COR-L47 (cell line): ENCODE measurements at regions not wholly inside any gene's neighbourhood (a gene's known extent, or its start where the extent isn't known, plus 50 kb on each side); places are given as distances from the start of the nearest gene placed in this dataset.
A peak's percentile ranks its signal among the peaks of the same experiment; 100 is the strongest.

ENCODE experiments used
- DNase-seq: peaks from one replicate; lab custom pipeline; 2025; lab: John Stamatoyannopoulos, UW

DNA sequence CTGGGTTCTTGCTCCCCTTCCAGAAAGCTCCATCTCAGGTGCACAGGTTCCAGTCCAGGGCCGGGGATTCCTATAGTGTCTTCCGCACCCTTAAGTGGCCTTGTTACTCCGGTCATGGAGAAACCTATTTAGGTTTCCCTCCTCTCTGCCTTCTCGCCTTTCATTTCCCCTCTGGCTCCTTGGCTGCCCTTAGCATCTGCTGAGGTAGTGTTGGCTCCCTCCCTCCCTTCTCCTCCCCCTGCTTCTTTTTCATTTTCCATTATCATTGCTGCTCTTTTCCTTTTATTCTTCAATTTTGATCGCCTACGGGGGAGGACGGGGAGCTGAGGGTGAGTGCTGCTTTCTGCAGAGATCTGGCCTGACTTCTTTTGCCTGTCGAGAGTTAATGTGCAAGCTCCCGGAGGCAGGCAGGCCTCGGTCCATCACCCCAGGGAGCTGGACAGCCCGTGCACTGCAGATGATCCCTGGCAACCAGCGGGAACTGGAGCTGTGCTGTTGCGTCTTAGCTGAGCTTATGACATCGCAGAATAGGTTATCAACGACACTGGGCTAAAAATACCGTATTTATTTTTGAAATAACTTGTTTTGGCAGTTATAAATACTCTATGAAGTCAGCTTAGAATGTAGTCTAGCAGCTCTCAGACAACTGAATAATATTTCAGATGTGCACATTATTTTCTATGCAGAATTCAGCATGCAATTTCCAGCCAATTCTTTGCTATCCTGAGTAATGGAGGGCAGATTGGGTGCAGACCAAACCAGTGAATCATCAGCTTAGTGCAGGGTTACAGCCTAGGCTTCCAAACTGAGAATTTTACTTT is 141.9 kb downstream of the SLC4A3 start:
- DNase-seq, result no peak

DNA sequence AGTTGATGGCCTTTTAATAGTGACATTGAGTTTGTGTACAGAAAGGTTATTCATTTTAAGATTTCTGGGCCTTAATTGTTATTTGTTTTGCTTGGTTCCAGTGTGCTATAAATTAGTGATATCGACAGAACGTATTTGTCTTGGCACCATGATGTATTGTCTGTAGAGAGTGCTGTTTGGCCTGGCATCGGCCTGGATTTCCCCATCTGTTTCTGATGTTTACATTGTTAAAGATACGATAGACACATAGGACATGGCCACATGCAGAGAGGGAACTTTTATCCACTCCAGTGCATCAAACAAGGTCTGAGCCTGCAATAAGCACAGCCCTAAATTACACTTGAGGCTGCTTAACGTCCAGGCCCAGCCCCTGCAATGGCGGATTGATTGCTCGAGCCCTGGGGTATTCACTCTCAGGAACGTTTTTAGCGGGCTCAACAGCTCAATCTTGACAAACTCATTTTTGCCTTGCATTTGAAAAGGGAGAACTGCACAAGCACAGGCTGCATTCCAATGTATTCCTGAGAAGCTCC is 144.7 kb downstream of the SLC4A3 start:
- peak; percentile 60 for DNase-seq

DNA sequence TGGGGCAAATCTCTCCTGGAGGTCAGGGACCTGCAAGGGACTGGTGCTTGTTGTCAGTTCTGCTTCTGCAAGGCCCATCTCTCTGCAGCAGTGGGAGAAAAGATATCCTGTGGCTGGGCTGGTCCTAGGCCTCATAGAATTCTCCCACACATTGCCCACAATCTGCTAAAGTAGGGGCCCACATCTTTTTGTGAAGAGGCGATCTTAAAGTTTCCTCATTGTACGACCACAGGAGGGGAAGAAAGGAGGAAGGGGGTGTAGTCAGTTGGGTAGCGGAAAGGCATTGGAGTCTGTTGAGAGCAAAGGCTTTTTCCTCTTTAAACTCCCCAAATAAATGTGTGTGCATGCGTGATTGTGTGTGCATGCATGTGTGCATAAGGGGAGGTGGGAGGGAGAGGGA is 145.3 kb downstream of the SLC4A3 start:
- DNase-seq, result no peak

GRCh38 chr2:219775506-219775905 is 148.1 kb downstream of the SLC4A3 start:
- no peak for DNase-seq

DNA sequence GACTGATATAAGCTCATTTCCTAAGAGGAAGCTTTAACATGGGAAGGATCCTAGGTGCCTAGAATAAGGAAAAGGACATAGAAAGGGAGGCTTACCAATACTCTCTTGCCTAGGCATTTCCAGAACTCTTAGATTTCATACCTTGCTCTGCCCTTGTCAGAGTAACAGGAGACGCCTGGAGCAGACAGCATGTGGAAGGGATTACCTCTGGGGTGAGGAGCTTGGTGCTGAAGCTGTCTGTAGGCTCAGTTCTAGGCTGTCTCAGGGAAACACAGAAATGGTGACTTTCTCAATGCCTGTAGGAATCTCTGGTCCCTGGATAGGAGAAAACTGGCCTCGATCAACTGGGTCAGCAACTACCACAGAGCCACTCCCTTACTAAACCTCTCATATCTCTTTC is 150.0 kb downstream of the SLC4A3 start:
- no peak for DNase-seq

GRCh38 chr2:219778189-219778588 is 150.8 kb downstream of the SLC4A3 start:
- no peak for DNase-seq

GRCh38 chr2:219782737-219783348 is 155.4 kb downstream of the SLC4A3 start:
- no peak for DNase-seq

DNA sequence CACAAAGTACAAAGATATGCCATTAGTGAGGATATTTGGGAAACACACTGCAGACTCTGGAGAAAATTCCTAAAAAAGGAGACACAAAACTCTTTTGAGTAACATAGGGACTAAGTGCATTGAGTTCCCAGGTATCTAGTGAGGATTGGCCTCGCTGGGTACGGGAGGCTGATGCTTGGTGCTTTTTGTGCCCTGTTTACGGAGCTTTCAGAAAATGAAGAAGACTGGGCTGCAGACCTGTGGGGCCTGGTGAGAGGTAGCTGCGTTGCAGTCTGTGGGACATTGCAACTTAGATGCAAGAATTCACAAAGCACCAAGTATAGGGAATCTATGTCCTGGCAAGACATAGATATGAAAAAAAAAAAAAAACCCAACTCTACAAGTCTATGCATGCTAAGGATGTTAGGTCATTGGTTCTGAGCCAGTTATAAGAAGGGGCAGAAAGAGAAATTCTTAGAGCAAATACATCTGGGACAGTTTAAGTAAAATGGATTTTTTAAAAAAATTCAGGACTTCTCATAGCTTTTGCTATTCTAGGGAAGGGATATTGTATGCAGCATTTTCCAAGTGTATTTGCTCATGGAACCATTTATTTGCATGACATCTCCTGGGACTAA is 156.0 kb downstream of the SLC4A3 start:
- DNase-seq, result no peak

- DNase-seq, result no peak
These were observed 156.7 kb downstream of the SLC4A3 start for GRCh38 chr2:219784178-219784577.

DNA sequence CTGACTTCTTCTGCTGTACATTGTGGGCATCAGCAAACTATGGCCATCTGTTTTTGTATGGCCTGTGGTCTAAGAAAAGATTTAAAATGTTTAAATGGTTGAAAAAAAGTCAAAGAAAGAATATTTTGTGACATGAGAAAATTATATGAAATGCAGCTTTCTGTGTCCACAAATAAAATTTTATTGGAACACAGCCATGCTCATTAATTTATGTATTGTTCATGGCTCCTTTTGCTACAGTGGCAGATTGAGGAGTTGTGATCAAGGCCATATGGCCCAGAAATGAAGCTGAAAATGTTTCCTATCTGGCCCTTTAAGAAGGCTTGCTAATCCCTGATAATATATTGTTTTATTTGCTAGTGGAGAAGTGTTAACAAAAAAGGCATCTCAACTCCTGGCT is 162.0 kb downstream of the SLC4A3 start:
- DNase-seq, result no peak

GRCh38 chr2:219792446-219792845 is 165.0 kb downstream of the SLC4A3 start:
- no peak for DNase-seq

DNA sequence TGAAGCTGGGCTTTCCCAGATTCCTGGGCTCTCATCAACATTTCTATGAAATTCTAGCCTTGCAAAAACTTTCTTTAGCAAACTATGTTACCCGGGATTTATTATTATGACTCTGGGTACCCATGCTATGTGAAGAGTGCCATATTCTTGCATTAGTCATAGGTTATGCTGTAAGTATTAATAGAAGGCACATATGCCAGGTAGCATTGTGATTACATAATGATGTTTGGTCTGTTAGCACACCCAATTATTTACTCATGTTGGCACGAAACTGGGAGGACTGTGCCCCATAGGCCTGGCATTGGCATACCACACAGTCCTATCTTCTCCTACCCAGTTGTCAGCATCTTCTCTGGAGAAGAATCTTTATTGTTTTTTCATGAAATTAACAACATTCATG is 171.0 kb downstream of the SLC4A3 start:
- no peak for DNase-seq

DNA sequence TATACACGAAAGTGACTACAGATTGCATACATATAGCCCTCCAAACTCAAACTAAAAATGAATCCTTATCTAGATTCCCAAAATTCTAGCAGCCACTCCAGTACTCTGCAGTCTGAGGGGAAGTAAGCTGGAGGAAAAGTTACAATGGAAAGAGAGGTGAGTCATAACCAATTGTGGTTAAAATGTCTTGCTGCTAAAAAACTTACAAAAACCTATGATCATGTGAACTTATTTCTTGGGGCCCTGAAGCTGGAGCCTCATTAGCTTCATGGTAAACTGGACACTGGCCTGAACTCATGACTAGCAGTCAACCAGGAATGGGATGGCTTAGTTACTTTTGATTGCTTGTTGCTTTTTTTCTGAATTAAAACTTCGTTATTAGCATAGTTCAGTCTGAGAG is 175.9 kb downstream of the SLC4A3 start:
- DNase-seq, result no peak

DNA sequence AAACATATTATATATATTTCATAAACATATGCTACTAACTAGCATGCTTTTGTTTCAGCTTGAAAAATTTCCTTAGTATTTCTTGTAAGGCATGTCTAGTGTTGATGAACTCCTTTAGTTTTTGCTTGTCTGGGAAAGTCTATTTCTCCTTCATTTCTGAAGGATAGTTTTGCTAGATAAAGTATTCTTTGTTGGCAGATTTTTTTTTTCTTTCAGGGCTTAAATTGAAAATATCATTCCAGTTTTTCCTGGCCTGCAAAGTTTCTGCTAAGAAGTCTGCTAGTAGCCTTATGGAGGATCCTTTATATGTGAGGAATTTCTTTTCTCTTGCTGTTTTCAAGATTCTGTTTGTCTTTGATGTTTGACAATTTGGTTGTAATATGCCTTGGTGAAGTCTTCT is 183.5 kb downstream of the SLC4A3 start:
- DNase-seq, result no peak

DNA sequence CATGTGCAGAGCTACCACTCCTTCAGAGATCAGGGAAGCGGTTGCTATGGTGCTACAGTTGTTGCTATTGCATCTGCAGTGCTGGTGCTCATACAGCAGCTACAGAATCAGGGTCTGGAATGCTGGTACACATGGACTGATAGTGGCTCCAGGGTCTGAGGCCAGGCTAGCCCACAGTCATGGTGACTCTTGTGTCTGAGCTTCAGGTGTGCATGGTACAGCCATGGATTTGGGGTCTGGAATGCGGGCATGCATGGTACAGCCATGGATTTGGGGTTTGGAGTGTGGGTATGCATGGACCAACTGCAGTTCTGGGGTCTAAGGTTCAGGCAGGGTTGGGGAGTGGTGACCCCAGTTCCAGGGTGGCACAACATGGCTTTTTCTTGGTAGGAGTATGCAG is 185.2 kb downstream of the SLC4A3 start:
- DNase-seq, result no peak

- DNase-seq, result no peak
These were observed 193.3 kb downstream of the SLC4A3 start for GRCh38 chr2:219820767-219821166.

- DNase-seq, result no peak
These were observed 196.1 kb downstream of the SLC4A3 start for GRCh38 chr2:219823574-219823973.

DNA sequence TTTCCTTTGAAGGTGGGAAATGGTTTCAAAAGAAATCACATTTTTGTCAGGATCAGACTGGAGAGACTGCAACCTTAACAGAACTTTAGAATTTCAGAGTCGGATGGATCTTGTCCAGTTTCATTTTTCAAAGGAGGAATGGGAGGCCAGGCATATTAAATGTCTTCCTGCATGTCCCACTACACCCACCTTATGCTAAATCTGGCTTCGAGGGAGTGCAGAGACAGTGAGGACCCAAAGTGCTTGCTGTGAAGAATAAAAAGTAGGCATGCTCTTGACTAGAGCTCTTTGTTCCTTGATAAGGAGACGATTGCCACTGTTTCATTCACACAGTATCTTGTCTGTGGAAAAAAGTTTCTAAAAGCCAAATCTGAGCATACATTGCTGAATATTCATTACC is 197.6 kb downstream of the SLC4A3 start:
- DNase-seq, result no peak

GRCh38 chr2:219828127-219828526 is 200.7 kb downstream of the SLC4A3 start:
- no peak for DNase-seq

- DNase-seq, result no peak
These were observed 202.4 kb downstream of the SLC4A3 start for GRCh38 chr2:219829667-219830352.

DNA sequence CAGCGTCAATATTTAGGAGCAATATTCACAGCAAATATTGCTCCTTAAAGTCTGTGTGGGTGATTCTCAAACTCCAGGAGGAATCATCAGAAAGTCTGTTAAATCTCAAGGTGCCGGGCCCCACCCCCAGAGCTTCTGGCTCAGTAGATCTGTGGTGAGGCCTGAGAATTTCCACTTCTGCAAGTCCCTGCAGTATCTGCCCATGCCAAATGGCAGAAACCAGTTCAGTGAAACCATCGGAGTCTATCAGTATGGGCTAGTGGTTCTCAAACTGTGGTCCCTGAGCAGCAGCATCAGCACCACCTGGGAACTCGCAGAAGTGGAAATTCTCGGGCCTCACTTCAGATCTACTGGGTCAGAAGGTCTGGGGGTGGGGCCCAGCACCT is 202.9 kb downstream of the SLC4A3 start:
- no peak for DNase-seq

GRCh38 chr2:219831957-219832356 is 204.5 kb downstream of the SLC4A3 start:
- no peak for DNase-seq

- no peak for DNase-seq
These were observed 205.5 kb downstream of the SLC4A3 start for GRCh38 chr2:219832904-219833303.
